ENCODE measurements at regions not wholly inside any gene's neighbourhood (a gene's known extent, or its start where the extent isn't known, plus 50 kb on each side); places are given as distances from the start of the nearest gene placed in this dataset.
A peak's percentile ranks its signal among the peaks of the same experiment; 100 is the strongest.

GRCh38 chr2:20524412-20525040 lies 77.7 kb downstream of the RHOB start:
- DNase-seq, result peak in 1 of 2 donors; percentile 5

DNA sequence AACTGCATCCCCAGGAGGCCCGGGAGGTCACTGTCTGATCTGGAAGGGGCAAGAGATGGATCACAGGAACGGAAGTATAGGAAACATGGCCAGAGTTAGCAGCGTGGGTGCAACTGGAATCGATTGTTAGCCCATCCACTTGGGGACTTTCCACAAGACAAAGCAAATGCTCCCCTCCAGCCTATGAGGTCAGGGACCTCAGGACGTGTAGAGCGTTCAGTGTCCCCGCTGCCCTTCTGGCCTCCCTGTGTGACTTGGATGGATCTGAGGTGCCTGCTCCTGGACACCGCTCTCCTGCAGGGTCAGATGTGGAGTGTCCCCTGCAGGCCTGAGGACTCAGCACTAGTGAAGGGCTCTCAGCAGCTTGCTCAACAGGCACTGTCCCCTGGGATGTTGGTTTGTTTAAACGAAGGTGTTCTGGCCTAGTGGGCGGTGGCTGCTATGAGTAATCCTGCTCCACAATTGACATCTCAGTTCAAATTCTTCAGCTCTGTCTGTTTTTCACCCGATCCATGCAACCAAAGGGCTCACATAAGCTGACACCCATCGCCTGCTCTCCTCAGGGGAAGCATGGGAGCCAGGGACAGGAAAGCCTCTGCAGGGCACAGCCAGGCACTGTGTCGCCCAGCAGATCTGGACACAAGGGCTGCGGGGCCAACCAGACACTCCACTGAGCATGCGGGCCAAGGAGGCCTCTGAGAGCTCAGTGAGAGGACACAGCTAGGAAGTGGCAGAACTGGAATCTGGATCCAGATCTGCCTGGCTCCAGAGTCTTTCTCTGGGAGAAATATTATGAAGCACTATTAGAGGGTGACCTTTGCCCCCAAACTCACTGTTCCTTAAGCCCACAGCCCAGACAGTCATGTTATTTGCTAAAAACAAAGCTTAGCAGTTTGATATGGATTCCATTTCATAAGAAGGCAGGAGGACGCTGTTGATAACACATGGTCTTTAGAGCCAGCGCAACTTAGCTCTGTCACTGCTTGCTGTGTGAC lies 78.5 kb downstream of the RHOB start:
- DNase-seq, result no peak

DNA sequence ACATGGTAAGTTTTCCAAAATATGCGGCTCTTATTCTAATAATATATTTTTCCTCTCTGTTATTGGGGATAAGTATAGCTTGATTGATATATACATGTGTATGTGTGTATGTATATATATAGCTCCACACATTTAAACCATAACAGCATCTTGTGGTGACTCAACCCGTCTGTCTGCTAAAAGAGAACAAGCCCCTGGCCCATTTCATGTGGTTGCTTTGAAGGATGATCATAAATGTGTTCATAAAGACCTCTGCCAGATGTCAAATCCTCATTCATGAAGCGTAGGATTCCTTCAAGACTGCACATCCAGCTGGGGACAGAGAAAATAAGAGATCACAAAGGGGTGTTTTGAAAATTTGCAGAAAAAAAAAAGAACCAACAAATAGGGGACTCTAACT lies 79.3 kb downstream of the RHOB start:
- no peak for DNase-seq

DNA sequence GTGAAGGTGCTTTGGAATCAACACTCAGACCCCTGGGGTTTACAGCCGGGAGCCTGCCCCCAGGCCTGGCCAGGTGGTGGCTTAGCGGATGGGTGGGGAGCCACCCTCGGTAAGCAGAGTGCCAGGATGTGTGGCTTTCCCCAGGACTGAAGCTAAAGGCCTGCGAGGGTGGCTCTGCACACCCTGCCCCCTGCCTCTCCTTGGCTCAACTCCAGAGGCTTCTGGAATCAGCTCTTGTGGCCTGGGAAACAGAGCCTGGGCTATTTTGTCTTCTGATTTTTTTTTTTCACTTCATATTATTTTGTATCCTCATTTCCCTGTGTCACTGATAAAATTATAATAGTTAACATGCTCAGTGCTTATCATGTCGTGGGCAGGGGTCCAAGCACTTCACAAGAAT lies 79.8 kb downstream of the RHOB start:
- no peak for DNase-seq

GRCh38 chr2:20528713-20529112 lies 81.8 kb downstream of the RHOB start:
- DNase-seq, result no peak

DNA sequence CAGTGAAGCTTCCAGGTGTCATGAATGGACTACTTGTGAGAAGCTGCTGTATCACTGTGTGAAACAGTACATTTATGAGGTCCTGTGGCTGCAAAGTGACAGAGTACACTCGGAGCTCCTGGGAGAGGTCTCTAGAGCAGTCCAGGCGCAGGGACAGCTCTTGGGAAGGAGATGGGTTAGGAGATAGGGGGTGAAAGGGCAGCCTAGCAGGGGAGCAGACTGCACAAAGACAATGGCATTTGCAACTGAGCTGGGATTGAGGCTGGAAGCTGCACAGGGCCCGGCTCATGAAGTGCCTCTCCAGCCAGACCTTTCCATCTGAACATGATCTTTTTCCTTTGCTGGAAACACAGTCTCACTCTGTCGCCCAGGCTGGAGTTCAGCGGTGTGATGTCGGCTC lies 83.6 kb downstream of the RHOB start:
- no peak for DNase-seq

DNA sequence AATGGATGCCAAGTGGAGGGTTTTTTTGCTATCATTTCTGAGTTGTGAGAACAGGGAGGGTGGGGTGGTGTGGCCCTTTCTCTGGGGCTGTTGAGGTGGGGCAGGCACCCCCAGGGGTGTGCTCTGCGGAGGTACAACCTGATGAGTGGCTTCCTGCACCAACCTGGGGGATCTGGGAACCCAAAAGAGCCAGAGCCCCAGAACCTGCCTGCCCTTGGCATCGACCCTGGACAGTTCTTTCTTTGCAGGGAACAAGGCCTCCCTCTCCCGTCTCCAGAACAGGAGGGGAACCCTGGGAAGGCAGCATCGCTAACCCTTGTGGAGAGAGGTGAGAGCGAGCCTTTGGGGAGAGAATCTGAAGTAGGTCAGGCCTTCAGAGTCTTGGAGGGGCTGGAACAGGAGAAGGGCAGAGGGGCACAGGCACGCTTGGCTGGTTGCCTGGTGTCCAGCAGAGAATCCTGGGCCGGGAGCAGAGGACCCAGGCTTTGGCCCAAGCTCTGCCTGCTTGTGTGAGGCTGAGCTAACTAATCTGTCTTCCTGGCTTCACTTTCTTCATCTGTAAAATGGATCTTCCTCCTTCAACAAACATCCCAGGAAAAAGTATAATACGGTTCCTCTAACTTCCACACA lies 84.9 kb downstream of the RHOB start:
- no peak for DNase-seq

GRCh38 chr2:20532634-20533437 lies 86.0 kb downstream of the RHOB start:
- no peak for DNase-seq

DNA sequence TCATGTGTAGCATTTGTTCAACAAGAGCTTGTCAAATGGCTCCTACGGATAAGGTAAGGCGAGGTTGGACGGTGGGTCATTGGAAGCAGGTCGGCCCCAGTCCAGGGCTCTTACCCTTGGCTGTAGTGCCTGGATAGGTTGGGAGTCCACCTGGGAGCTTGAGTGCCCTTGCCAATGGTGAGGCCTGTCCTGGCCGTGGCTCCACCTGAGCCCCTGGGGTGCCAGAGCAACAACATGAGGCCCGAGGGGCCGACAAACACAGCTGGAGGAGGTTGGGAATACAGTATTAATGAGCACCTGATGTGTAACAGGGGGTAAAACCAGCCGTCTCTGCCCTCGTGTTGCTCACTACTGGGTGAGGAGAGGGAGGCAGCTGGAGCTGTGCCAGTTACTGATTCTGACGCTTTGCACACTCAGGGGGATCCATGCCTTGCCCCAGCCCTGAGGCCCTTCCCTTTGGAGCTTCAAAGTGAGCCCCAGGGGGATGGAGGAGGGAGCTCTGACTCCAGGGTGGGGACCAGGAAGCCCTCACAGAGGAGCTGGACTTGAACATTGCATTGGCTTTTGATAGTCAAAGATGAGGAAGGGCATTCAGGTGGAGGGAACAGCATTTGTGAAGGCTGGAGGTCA lies 87.2 kb downstream of the RHOB start:
- DNase-seq, result no peak

GRCh38 chr2:20534913-20535801 lies 88.3 kb downstream of the RHOB start:
- no peak for DNase-seq

GRCh38 chr2:20536619-20537422 lies 89.9 kb downstream of the RHOB start:
- DNase-seq, result no peak

- DNase-seq, result no peak
Measured at GRCh38 chr2:20537423-20538307, 90.8 kb downstream of the RHOB start.

- no peak for DNase-seq
Measured at GRCh38 chr2:20538308-20539132, 91.6 kb downstream of the RHOB start.

DNA sequence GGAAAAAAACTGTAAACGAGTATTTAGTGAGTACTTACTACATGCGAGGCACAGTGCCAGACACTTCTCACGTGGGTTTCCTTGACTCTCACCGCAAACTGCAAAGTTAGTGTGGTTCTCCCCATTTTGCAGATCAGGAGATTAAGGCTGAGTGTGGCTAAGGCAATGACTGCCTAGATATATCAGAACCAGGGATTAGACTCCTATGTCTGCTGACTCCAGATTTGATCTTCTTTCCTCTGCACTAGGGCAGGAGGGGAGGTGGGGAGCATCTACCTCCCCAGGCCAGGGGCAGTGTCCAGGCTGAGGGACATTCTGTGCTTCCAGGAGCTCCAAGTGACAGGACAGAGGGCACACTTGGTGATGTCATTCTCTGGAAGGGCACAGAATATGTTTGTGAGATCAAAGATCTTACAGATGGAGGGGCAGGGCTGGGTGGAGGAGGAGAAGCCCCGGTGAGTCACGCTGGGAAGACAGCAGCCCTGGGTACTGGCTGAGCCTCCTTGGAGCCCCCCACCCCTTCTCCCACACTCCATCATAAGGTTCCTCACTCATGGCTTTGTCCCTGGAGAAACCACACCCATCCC lies 92.4 kb downstream of the RHOB start:
- DNase-seq, result peak in 1 of 2 donors; percentile 2

DNA sequence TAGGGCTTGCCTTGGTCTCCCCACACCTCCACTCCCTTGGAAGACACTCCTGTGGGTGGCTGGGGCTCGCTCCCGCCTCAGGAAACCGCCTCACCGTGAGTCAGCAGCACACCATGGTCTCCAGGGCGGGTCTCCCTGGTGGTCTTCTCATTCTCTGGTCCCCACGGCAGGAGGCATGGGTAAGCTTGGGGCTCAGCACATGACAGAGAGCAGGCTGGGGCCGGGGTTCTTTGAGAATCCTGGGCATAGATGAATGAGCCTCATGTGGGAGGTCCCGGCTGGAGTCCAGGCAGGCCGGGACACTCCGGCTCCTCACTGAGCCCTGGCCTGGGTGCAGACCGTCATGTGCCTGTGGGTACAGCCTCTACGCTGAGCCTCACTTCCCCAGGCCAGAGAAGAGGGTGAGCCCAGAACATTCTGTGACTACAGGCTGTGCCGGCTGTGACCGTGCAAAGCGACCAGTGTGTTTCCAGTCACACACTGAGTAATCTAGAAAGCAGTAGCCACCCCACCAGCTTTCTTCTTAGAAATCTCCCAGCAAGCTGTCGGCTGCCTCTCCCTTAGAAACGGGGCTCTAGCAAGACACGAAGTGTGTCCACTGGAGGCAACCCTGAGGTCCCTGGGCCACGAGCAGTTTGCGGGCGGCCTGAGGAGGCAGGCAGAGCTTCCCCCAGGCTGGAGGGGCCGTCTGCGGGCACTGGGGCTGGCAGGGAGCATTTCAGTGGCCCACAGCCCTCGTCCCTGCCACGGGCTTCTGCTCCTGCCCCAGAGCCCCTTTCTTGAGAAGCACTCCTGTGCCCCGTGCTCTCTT lies 93.1 kb downstream of the RHOB start:
- DNase-seq, result no peak

- no peak for DNase-seq
Measured at GRCh38 chr2:20540587-20541293, 93.9 kb downstream of the RHOB start.

- DNase-seq, result no peak
Measured at GRCh38 chr2:20541294-20541640, 94.4 kb downstream of the RHOB start.
